HCT116 (cell line): ENCODE measurements at regions not wholly inside any gene's neighbourhood (a gene's known extent, or its start where the extent isn't known, plus 50 kb on each side); places are given as distances from the start of the nearest gene placed in this dataset.

Source experiments
- ATAC-seq: fragments of 200-7000 bp; cut with Tn5 transposase; 2 replicates; pipeline ENCODE4 v1.9.1; 2020; ENCODE audit warnings: mild to moderate bottlenecking, moderate library complexity
- BruUV-seq: library from RNA; stranded (reverse); fragments of 400-500 nt; replicated peaks from 2 replicates; lab custom pipeline; 2021; lab: Mats Ljungman, UMichigan
- CTCF ChIA-PET: fragments of 300-600 bp; sonication (Branson Sonifier 250); formaldehyde crosslinking; loops from one replicate; lab custom pipeline; 2021; ENCODE audit warnings: antibody characterized with exemption; lab: Charles Lee
- POLR2A ChIA-PET: fragments of 300-600, 350-600 bp; sonication (Branson Sonifier 250); formaldehyde crosslinking; loops from one replicate; lab custom pipeline; 2021; ENCODE audit warnings: antibody characterized with exemption; lab: Charles Lee
- RAD21 ChIA-PET, 2 experiments: fragments of 300-600 bp; sonication (Branson Sonifier 250); formaldehyde crosslinking; loops; one replicate each; lab custom pipeline; 2023; ENCODE audit warnings: low total read pairs in 2 of 2; ENCODE audit not compliant: uncharacterized antibody in 2 of 2, unreplicated experiment in 2 of 2, low non-redundant PET in 1 of 2; lab: Charles Lee
- DNase-seq: peaks from one replicate; pipeline ENCODE4 v3.0.0-alpha.2; 2010; ENCODE audit warnings: low read depth, low spot score
- H2AFZ ChIP-seq: fragments of 200-600 bp; shearing (Covaris generic), sonication (generic); 2 replicates; pipeline ENCODE4 v1.6.1; 2017; ENCODE audit warnings: low read depth, mixed run types, mixed read lengths, antibody characterized with exemption, low read length; ENCODE audit not compliant: poor library complexity, severe bottlenecking
- H3K27ac ChIP-seq: 2 replicates; pipeline ENCODE4 v1.5.1; 2012; ENCODE audit warnings: low read depth, low read length
- H3K27me3 ChIP-seq: fragments of 200-600 bp; sonication (generic); 2 replicates; pipeline ENCODE4 v1.6.1; 2016; ENCODE audit warnings: mixed run types, low read length, mixed read lengths; ENCODE audit not compliant: insufficient read depth
- H3K36me3 ChIP-seq, 2 experiments: fragments of 200-500 bp in 1 of 2; fragments of 200-600 bp in 1 of 2; sonication (Bioruptor generic) in 1 of 2; sonication (generic) in 1 of 2; 2 replicates each; pipeline versions ENCODE4 v1.5.1 to v1.6.1; 2014 to 2016; ENCODE audit warnings: low read length in 2 of 2, inconsistent platforms in 1 of 2, mixed read lengths in 1 of 2, mixed run types in 1 of 2; ENCODE audit not compliant: insufficient read depth in 2 of 2, control insufficient read depth in 1 of 2
- H3K4me1 ChIP-seq, 2 experiments: fragments of 200-600 bp in 1 of 2; sonication (generic) in 1 of 2; 2 replicates each; pipeline versions ENCODE4 v1.5.1 to v1.6.1; 2012 to 2017; ENCODE audit warnings: low read length in 2 of 2, inconsistent platforms in 1 of 2, mild to moderate bottlenecking in 1 of 2, mixed read lengths in 1 of 2, mixed run types in 1 of 2, moderate library complexity in 1 of 2; ENCODE audit not compliant: insufficient read depth in 2 of 2, control insufficient read depth in 1 of 2
- H3K4me2 ChIP-seq: fragments of 200-600 bp; sonication (generic); 2 replicates; pipeline ENCODE4 v1.6.1; 2017; ENCODE audit warnings: mixed run types, low read length, mixed read lengths
- H3K4me3 ChIP-seq, 2 experiments: fragments of 200-600 bp in 1 of 2; sonication (generic) in 1 of 2; replicated peaks in 1 of 2; 2 replicates each; pipeline ENCODE4 v1.5.1; 2011 to 2016; ENCODE audit warnings: low read length in 2 of 2, control low read depth in 1 of 2, low read depth in 1 of 2, mild to moderate bottlenecking in 1 of 2, mixed read lengths in 1 of 2, mixed run types in 1 of 2
- H3K79me2 ChIP-seq: fragments of 200-600 bp; sonication (generic); 2 replicates; pipeline ENCODE4 v1.6.1; 2017; ENCODE audit warnings: mild to moderate bottlenecking, mixed run types, low read length, moderate library complexity, mixed read lengths; ENCODE audit not compliant: insufficient read depth
- H3K9ac ChIP-seq: fragments of 200-600 bp; sonication (generic); 2 replicates; pipeline ENCODE4 v1.6.1; 2016; ENCODE audit warnings: low read length, mixed read lengths
- H3K9me2 ChIP-seq: fragments of 200-600 bp; sonication (generic), shearing (Covaris generic); 2 replicates; pipeline ENCODE4 v1.6.1; 2017; ENCODE audit warnings: mixed run types, mild to moderate bottlenecking, moderate library complexity; ENCODE audit not compliant: insufficient read depth
- H3K9me3 ChIP-seq, 2 experiments: fragments of 200-500 bp in 1 of 2; fragments of 200-600 bp in 1 of 2; sonication (Bioruptor generic) in 1 of 2; sonication (generic) in 1 of 2; 2 replicates each; pipeline ENCODE4 v1.6.1; 2014 to 2017; ENCODE audit warnings: low read length in 2 of 2, mixed read lengths in 2 of 2, inconsistent platforms in 1 of 2, low read depth in 1 of 2, mild to moderate bottlenecking in 1 of 2, mixed run types in 1 of 2, moderate library complexity in 1 of 2; ENCODE audit not compliant: control insufficient read depth in 1 of 2, insufficient read depth in 1 of 2
- H4K20me1 ChIP-seq: fragments of 200-600 bp; sonication (generic), shearing (Covaris generic); 2 replicates; pipeline ENCODE4 v1.6.1; 2017; ENCODE audit warnings: mixed run types, mild to moderate bottlenecking, moderate library complexity; ENCODE audit not compliant: insufficient read depth
- CBX3 ChIP-seq: IDR thresholded peaks from 2 replicates; pipeline ENCODE4 v1.6.1; 2012; ENCODE audit warnings: low read depth
- CEBPB ChIP-seq: IDR thresholded peaks from 2 replicates; pipeline ENCODE4 v1.6.1; 2012; ENCODE audit warnings: low read depth
- CTCF ChIP-seq, 3 experiments: fragments of 200-600 bp in 1 of 3; sonication (generic) in 1 of 3; IDR thresholded peaks in 2 of 3; conservative IDR thresholded peaks in 1 of 3; 2 replicates each; pipeline ENCODE4 v1.5.1; 2012 to 2017; ENCODE audit warnings: low read depth in 2 of 3, low read length in 2 of 3, antibody characterized with exemption in 1 of 3, borderline replicate concordance in 1 of 3, control low read depth in 1 of 3, mild to moderate bottlenecking in 1 of 3, mixed read lengths in 1 of 3, mixed run types in 1 of 3, moderate library complexity in 1 of 3; ENCODE audit not compliant: insufficient read depth in 1 of 3
- EGR1 ChIP-seq: IDR thresholded peaks from 2 replicates; pipeline ENCODE4 v1.6.1; 2012; ENCODE audit warnings: low read depth
- EZH2phosphoT487 ChIP-seq: fragments of 200-600 bp; IDR thresholded peaks from 2 replicates; pipeline ENCODE4 v1.6.1; 2018; ENCODE audit warnings: antibody characterized with exemption, borderline replicate concordance
- FOSL1 ChIP-seq: IDR thresholded peaks from 2 replicates; pipeline ENCODE4 v1.6.1; 2012; ENCODE audit warnings: low read depth
- JUND ChIP-seq: IDR thresholded peaks from 2 replicates; pipeline ENCODE4 v1.6.1; 2012
- MAX ChIP-seq: IDR thresholded peaks from 2 replicates; pipeline ENCODE4 v1.6.1; 2012
- POLR2A ChIP-seq: IDR thresholded peaks from 2 replicates; pipeline ENCODE4 v1.7.0; 2011; ENCODE audit warnings: borderline replicate concordance; ENCODE audit not compliant: insufficient read depth, insufficient read length; ENCODE audit errors: extremely low read depth
- POLR2AphosphoS5 ChIP-seq: IDR thresholded peaks from 2 replicates; pipeline ENCODE4 v1.6.1; 2011; ENCODE audit warnings: mild to moderate bottlenecking, low read depth, low read length, moderate library complexity
- REST ChIP-seq: IDR thresholded peaks from 2 replicates; pipeline ENCODE4 v1.6.1; 2012; ENCODE audit warnings: low read depth
- SIN3A ChIP-seq: IDR thresholded peaks from 2 replicates; pipeline ENCODE4 v1.6.1; 2012; ENCODE audit warnings: low read depth
- intact Hi-C: fragments of 100-400 bp; cut with micrococcal nuclease; formaldehyde crosslinking; loops from 2 replicates; pipeline ENCODE4 v1.10.0; 2022
- TF ChIP-seq, protein P1 (sequence below): IDR thresholded peaks from 2 replicates; pipeline ENCODE4 v1.6.1; 2011; ENCODE audit warnings: mild to moderate bottlenecking, low read length, moderate library complexity; ENCODE audit not compliant: insufficient replicate concordance; ENCODE audit errors: extremely low read depth

GRCh38 chr3:181622365-181622764 is 89.4 kb upstream of the SOX2 start:
- TF ChIP-seq POLR2A: no peak
- TF ChIP-seq FOSL1: no peak
- no peak for TF ChIP-seq POLR2AphosphoS5
- TF ChIP-seq JUND: no peak
- no peak for TF ChIP-seq CEBPB
- no peak for TF ChIP-seq EZH2phosphoT487
- no peak for TF ChIP-seq CTCF (IDR thresholded peaks at IDR 0.05 in 2 of 3, conservative IDR thresholded peaks at IDR 0.05 in 1 of 3; ENCODE audit: borderline replicate concordance in 1 of 3, insufficient read depth in 1 of 3, low read depth in 2 of 3, low read length in 2 of 3)
- no peak for TF ChIP-seq SIN3A
- intact Hi-C loops: no loop called here

DNA sequence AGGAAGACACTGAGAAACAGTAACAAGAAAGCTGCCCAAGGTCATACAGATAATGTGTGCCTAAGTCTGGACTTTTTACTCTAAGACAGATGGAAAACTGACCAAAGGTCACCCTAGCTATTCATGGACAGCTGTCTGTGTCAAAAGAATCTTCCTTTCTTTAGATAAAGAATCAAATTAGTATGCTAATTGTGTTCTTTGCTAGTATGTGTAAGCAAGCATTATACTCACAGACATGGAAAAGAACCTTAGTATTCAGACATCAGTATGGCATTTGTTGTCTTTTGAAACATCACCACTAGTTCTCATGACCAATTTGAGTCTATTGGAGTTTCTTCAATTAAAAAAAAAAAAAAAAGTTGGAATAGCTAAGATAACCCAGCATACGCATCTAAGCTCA is 91.8 kb upstream of the SOX2 start:
- Histone ChIP-seq H4K20me1 (no peaks in the 10 kb centered on the region), H2AFZ (no peak overlapping the region), H3K9me3 (no peaks in the 10 kb centered on the region), H3K27me3 (peaks cover 39% of the 10 kb centered on the region), H3K9me2 (no peaks in the 10 kb centered on the region), H3K4me3 (no peak overlapping the region), H3K36me3 (no peaks in the 10 kb centered on the region), H3K4me2 (no peak overlapping the region), H3K27ac (no peak overlapping the region), H3K4me1 (peaks cover 0 to 8% of the 10 kb centered on the region in 2 experiments; a peak in 2 of 4 replicates), H3K79me2 (no peaks in the 10 kb centered on the region), H3K9ac (no peak overlapping the region)
- CTCF ChIA-PET: no interaction called here
- RAD21 ChIA-PET: no interaction called here
- POLR2A ChIA-PET: no interaction called here
- BruUV-seq: no TSS peak
- intact Hi-C loops: no loop called here
- no peak for ATAC-seq
- no peak for DNase-seq
- no peak for TF ChIP-seq CEBPB
- TF ChIP-seq REST: no peak
- no peak for TF ChIP-seq POLR2AphosphoS5
- no peak for TF ChIP-seq CBX3
- no peak for TF ChIP-seq JUND
- TF ChIP-seq, protein P1, sequence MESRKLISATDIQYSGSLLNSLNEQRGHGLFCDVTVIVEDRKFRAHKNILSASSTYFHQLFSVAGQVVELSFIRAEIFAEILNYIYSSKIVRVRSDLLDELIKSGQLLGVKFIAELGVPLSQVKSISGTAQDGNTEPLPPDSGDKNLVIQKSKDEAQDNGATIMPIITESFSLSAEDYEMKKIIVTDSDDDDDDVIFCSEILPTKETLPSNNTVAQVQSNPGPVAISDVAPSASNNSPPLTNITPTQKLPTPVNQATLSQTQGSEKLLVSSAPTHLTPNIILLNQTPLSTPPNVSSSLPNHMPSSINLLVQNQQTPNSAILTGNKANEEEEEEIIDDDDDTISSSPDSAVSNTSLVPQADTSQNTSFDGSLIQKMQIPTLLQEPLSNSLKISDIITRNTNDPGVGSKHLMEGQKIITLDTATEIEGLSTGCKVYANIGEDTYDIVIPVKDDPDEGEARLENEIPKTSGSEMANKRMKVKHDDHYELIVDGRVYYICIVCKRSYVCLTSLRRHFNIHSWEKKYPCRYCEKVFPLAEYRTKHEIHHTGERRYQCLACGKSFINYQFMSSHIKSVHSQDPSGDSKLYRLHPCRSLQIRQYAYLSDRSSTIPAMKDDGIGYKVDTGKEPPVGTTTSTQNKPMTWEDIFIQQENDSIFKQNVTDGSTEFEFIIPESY: no peak
- no peak for TF ChIP-seq MAX
- TF ChIP-seq EGR1: no peak
- no peak for TF ChIP-seq POLR2A

More at GRCh38 chr3:181622365-181622764, 89.4 kb upstream of the SOX2 start:
- Histone ChIP-seq H2AFZ (no peak overlapping the region), H3K9ac (no peak overlapping the region), H3K27ac (no peak overlapping the region), H3K79me2 (no peaks in the 10 kb centered on the region), H3K9me3 (no peaks in the 10 kb centered on the region), H3K9me2 (no peaks in the 10 kb centered on the region), H3K27me3 (peaks cover 20% of the 10 kb centered on the region), H3K4me3 (no peak overlapping the region), H3K36me3 (no peaks in the 10 kb centered on the region), H4K20me1 (no peaks in the 10 kb centered on the region), H3K4me1 (peaks cover 0 to 8% of the 10 kb centered on the region in 2 experiments; a peak in 2 of 4 replicates), H3K4me2 (no peak overlapping the region)
- ATAC-seq (no peak), DNase-seq (no peak)
- CTCF ChIA-PET: no interaction called here
- RAD21 ChIA-PET: no interaction called here
- POLR2A ChIA-PET: no interaction called here
- BruUV-seq: no TSS peak
